GM19240 (cell line): ENCODE measurements at regions not wholly inside any gene's neighbourhood (a gene's known extent, or its start where the extent isn't known, plus 50 kb on each side); places are given as distances from the start of the nearest gene placed in this dataset.

Experiments
- DNase-seq: peaks from one replicate; pipeline ENCODE4 v3.0.0; 2011; ENCODE audit warnings: low spot score; ENCODE audit not compliant: insufficient read length

GRCh38 chr1:87560601-87561360 lies 232.1 kb downstream of the LMO4 start:
- no peak for DNase-seq

DNA sequence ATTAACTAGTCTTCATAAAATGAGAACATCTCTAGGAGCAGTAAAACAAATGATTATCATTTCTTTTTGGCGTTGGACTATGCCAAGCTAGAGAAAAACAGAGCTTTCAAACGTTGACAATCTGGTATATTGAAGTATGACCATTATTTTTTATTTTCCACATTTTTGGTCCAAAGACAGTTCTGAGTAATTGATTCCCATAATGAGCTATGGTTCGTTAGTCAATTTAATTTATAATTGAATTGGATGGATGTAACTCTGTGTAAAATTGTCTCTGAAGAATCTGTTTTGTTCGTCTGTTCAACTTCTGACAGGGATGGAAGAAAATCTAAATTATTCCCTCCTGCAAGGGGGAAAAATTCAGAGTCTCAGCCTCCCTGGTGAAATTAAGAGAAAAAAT lies 234.5 kb downstream of the LMO4 start:
- no peak for DNase-seq

DNA sequence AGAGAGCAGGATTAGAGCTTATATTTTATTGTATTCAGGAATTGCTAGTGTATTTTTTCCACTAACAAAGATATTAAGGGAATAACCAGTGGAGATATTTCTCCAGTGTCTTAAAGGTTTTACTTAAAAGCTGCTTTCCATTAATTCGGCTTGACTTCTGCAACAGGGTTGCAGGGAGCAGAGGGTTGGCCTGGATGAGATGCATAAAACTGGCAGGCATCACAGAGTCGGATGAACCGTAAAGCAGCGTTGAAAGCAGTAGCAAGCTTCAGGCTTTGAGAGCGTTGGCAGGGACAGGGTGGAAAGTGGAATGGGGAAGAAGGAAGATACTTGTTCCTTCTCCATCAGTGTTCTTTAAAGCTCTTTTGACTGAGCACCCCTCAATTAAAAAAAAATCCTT lies 237.2 kb downstream of the LMO4 start:
- no peak for DNase-seq

DNA sequence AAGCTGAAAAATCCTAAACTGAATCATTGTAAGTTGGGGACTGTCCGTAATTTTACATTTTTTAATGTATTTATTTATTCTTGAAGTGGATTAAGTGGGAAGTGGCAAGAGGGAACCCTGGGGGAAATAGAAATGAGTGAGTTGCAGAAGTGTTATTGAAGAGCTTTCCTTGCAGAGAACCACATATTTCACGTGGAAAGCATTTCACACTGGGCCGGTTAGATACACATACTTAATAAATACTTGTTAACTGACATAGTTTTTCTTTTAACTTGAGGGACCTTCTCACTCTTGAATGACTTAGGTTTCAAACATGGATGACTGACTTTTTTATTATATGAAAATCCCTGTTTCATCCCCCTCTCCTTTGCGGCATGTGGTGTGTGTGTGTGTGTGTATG lies 239.3 kb downstream of the LMO4 start:
- no peak for DNase-seq

DNA sequence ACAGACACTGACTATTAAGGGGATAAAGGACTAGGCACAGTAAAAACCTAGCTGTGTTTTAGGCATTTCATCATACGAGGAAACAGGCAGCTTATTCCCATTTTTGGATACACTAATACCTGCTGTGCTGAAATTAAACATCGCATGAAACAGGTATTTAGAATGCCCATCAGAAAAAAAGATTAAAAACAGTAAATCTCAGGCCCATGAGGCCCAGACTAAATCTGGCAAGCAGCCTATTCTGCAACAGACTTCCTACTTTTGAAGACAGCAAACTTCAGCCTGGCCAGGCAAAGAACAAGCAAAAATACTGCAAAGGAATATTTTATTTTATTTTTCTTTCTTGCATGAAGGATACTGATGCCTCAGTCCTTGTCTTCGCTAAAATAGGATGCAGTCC lies 240.2 kb downstream of the LMO4 start:
- no peak for DNase-seq

GRCh38 chr1:87572008-87572407 lies 243.3 kb downstream of the LMO4 start:
- DNase-seq = no peak

GRCh38 chr1:87572891-87573290 lies 244.2 kb downstream of the LMO4 start:
- DNase-seq = no peak

DNA sequence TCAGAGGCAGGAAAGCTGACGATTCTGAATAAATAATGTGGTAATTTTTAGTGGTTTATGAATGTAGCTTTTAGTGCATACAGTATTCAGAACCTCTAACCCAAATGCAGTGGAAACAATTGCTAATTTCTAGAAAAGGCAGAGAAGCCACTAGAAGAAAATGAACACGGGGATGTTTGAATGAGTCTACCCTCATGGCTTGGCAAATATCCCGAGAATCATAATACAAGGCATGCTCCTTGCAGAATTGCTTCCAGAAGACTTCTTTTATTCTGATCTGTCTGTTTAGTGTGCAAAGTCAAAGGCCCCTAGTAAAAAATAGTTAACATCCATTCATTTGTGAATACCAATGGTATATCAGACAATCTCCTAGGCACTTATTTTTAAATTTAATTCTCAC lies 246.8 kb downstream of the LMO4 start:
- DNase-seq = no peak

- DNase-seq = no peak
These were observed 249.8 kb downstream of the LMO4 start for GRCh38 chr1:87578464-87578863.

GRCh38 chr1:87583459-87583858 lies 254.8 kb downstream of the LMO4 start:
- no peak for DNase-seq

DNA sequence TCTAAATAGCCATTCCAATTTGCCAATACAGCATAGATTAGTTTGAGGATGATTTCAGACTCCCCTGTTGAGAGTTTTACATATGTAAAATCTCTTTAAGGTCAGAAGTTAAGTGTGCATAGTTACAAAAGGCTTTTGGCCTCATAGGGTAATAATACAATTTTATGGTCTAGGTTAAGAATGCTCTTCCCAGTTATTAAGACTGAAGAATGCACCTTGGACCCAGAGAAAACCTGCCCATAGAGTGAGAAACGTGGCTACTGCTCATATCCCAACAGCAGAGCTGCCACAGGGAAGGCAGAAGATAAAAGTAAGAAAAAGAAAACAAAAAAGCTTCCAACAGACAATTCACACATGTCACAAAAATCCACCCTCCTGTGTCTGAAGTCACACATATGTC lies 255.9 kb downstream of the LMO4 start:
- DNase-seq = no peak

GRCh38 chr1:87586501-87586900 lies 257.8 kb downstream of the LMO4 start:
- no peak for DNase-seq

DNA sequence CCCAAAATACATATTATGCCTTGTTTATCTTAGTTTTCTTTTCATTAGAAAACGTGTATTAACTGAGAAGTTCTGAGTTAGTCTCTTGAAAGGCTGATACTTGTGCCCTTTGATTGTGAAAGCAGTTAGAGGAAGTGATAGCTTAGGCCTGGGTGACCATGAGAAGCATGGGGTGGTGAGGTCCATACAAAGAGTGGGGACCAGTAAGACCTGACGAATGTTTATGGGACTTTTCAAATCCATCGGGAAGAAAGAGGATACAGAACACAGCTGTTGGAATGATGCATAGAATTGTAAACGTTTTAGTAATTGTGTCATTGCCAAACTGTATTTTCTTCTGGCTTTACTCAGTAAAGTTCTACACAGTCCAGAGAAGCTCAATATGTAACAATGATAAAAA lies 259.8 kb downstream of the LMO4 start:
- DNase-seq = peak; percentile 12

- no peak for DNase-seq
These were observed 262.8 kb downstream of the LMO4 start for GRCh38 chr1:87591492-87591891.

GRCh38 chr1:87592156-87592555 lies 263.5 kb downstream of the LMO4 start:
- DNase-seq = peak; percentile 2

DNA sequence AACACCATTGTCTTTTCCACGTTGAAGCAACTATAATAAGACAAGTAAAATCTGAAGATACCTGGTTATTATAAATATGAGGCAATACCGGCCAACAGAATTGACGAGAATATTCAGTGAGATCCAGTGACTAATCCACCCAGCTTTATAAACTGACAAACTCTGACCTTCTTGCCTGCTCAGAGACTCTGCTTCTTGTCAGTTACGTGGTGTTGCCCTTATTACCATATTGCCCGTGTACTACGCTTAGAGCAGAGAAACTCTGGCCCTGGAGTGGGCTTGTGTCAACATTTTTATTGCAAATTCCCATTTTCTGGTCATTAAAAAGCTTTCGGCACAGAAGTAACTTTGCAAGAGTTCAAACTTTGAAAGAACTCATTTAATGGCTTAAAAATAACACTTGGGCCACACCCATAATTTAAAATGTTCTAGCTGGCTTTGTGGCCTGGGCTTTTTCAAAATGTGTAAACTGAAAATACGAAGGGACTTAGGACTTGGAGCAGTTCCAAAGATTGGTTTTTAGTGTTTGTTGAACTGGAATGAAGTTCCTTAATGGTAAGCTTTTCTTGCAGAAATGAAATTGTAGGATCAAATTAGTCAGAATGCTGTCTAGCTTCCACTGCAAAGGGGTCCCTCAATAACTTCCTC lies 266.2 kb downstream of the LMO4 start:
- no peak for DNase-seq

GRCh38 chr1:87595384-87595781 lies 266.7 kb downstream of the LMO4 start:
- no peak for DNase-seq

DNA sequence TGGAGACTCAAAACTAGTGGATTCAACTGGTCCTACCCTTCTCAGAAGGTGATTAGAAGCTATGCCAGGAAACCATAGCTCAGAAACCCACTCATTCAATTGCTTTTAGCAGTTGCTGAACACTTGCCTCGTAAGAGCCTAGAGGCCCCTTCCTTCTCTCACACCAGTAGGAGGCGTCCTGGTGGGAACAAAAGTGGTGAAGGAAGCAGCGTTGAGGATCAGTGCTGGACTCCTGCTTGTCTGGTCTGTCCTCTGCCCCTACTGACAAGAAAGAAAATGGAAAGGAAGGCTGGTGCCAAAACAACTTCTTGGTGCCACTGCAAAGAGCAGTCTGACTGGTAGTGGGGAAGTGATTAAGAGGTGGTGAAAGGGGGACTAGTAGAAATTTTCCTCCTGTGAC lies 269.7 kb downstream of the LMO4 start:
- no peak for DNase-seq

- no peak for DNase-seq
These were observed 270.9 kb downstream of the LMO4 start for GRCh38 chr1:87599569-87599968.

GRCh38 chr1:87600055-87600850 lies 271.6 kb downstream of the LMO4 start:
- no peak for DNase-seq

DNA sequence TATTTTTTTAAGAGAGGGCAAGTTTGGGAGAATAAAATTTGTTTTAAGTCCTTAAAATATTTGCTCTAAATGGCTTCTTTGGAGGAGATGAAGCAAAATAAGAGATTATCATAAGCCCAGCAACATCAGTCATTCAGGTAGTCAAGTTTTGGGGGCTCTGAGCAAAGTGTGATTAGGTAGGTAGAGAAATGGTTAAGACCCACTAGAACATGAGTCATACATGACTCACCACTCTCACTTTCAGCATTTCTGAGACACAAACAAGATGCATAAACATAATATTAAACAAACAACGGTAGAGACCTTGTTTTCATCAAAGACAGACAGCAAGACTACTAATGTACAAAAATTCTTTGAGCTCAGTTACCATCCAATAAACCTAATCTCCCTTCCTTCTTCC lies 272.2 kb downstream of the LMO4 start:
- DNase-seq = no peak

- no peak for DNase-seq
These were observed 274.9 kb downstream of the LMO4 start for GRCh38 chr1:87603626-87604025.
